HG03432 (cell line): ENCODE measurements at regions not wholly inside any gene's neighbourhood (a gene's known extent, or its start where the extent isn't known, plus 50 kb on each side); places are given as distances from the start of the nearest gene placed in this dataset.

Experiments used
- ATAC-seq: cut with Tn5 transposase; IDR thresholded peaks from one replicate; pipeline ENCODE4 v1.9.1; 2021; ENCODE audit warnings: mild to moderate bottlenecking, moderate library complexity; ENCODE audit not compliant: unreplicated experiment

DNA sequence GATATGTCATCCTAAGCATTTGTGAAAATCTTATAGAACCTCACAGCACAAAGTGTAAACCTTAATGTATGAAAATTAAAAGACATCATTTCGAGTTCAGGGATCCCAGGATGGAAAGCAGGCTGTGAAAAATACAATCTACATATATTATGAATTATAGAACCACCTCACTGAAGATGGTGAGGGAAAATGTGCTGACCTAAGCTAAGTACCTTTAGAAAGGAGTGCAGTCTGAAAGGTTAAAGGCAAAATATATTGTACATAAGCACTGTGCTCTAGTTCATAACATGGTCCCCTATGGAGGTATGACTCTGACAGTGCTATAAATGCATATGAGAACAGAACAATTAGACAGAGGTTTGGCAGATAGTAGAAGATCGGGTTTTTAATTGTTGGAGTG lies 368.6 kb downstream of the TMA16 start:
- ATAC-seq, result no peak

- ATAC-seq, result no peak
Measured at GRCh38 chr4:163865010-163865409, 370.5 kb downstream of the TMA16 start.

GRCh38 chr4:163866728-163867315 lies 372.3 kb downstream of the TMA16 start:
- ATAC-seq, result peak; percentile 76

DNA sequence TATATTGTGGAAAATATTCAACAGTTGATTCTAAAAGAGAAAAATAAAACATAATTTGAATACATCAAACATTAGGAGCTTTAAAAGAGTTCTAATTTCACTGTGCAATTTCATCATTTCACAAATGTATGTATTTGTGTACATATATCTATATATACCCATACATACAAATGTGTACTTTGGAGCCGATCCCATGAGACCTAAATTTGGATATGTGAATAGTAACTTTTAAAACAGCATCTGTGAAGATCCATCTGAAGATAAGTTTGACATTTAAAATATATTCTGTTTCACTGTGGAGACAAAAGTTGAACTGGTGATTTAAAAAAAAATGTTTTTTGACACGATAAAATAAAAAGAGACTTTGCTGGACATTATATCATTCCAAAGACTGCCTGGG lies 374.0 kb downstream of the TMA16 start:
- ATAC-seq, result no peak

DNA sequence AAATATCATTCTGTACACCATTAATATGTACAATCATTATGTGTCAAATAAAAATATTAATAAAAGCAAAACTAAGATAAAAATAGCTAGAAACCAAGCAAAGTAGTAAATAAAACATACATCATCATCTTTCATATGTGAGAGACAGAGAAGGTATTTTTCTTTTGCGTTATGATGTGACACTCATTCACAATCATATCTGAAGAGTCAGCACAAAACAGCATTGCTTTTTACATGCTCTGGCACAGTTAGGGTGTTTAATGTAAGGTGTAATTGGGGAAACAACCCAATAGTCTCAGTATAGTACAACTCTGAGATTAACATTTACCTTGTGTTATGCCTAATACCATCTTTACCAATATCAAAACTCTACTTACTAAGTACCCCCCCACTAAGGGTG lies 376.6 kb downstream of the TMA16 start:
- ATAC-seq, result no peak

GRCh38 chr4:163875327-163875726 lies 380.8 kb downstream of the TMA16 start:
- no peak for ATAC-seq

GRCh38 chr4:163878336-163879121 lies 384.0 kb downstream of the TMA16 start:
- peak; percentile 84 for ATAC-seq

DNA sequence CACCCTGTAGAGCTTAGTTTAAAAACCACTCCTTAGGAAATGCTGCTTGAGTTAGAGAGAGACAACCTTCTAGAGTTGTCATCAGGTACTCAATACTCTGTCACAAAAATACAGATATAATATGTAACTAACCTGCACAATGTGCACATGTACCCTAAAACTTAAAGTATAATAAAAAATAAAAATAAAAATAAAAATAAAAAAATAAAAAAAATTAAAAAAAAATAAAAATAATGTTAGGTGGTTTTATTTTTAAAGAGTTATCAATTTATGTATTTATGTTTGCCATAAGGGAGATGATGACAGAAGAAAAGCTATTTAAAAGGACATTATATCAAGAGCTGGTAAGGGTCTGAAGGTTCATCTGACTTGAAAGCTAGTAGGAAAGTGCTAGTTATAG lies 397.9 kb downstream of the TMA16 start:
- ATAC-seq, result no peak

GRCh38 chr4:163895378-163896005 lies 401.0 kb downstream of the TMA16 start:
- no peak for ATAC-seq

- ATAC-seq, result no peak
Measured at GRCh38 chr4:163901319-163901718, 406.8 kb downstream of the TMA16 start.

- no peak for ATAC-seq
Measured at GRCh38 chr4:163902417-163902816, 407.9 kb downstream of the TMA16 start.

DNA sequence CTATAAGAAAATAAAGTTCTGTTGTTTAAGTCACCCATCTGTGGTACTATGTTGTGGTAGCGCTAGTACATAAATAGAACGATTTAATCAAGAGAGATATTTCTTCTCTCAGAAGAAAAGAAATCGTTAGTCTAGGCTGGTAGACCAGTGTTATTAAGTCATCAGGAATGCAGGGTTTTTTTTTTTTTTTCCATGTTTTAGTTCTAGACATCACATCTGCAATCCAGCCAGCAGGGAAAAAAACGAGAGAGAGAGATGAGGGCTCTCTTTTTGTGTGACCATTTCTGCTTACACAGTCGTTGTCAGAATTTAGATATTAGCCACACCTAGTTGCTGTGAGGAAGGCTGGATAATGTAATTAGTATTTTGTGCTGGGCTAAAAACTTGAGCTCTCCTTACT lies 417.4 kb downstream of the TMA16 start:
- ATAC-seq, result no peak

- no peak for ATAC-seq
Measured at GRCh38 chr4:163913571-163913970, 419.1 kb downstream of the TMA16 start.

- ATAC-seq, result no peak
Measured at GRCh38 chr4:163915896-163916295, 421.4 kb downstream of the TMA16 start.

DNA sequence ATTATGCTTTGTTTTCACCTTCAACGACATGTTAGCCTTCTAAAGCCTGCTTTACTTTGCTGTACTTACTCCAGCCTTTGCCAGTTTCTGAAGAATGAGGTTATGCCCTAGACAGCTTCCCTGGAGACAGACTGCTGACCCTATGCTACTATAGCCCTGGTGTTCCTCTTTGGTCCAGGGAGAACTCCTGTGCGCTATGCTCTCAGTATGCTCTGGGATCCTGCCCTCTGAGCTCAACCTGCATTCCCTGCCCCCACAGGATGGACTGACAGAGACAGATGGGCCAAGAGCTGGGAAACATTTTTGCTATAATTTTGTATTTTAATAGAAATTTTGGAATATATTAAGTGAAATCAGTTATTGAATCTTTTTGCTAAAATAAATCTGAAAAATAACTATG lies 425.9 kb downstream of the TMA16 start:
- ATAC-seq, result no peak

DNA sequence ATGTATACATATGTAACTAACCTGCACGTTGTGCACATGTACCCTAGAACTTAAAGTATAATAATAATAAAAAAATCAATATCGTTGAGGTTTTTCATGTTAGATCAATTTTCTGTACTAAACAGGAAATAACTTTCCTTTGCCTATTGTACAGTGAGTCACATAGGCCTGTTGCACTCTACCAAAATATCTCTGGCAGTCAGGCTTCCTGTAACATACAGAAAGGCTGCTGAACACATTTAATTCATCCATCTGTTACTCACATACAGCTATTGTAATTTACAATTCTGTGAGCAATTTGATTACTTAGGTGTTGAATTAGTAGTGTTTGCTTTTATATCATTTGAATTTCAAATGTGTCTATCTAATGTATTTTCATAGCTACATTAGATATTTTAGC lies 427.8 kb downstream of the TMA16 start:
- ATAC-seq, result no peak

DNA sequence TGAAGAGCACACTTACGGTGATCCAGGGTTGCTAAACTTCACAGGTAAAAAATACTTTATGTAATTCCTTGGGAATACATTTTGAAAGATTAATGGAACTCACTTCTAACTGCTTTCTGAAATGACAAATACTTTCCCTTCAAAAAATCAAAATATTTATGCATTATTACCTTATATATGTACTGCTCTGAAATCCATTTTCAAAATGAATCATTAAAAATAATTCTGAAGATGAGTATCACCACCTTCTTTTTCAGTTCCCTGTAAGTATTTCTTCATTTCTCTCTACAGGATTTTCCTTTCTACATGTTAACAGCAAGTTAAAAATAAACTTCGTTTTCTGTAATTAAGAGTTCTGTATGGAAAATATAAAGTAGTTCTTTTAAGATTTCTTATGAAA lies 428.6 kb downstream of the TMA16 start:
- no peak for ATAC-seq

GRCh38 chr4:163930086-163930485 lies 435.6 kb downstream of the TMA16 start:
- no peak for ATAC-seq

GRCh38 chr4:163932504-163932903 lies 438.0 kb downstream of the TMA16 start:
- no peak for ATAC-seq

- no peak for ATAC-seq
Measured at GRCh38 chr4:163939597-163939996, 445.1 kb downstream of the TMA16 start.

GRCh38 chr4:163941221-163941905 lies 446.9 kb downstream of the TMA16 start:
- ATAC-seq, result no peak
